GM18858 (cell line): ENCODE measurements at regions not wholly inside any gene's neighbourhood (a gene's known extent, or its start where the extent isn't known, plus 50 kb on each side); places are given as distances from the start of the nearest gene placed in this dataset.
"Not testable (repeated sequence)": the region's sequence is repeated elsewhere in the genome, so short reads cannot be mapped to it uniquely, and the experiment has no call there.

ENCODE experiments used
- ATAC-seq: cut with Tn5 transposase; IDR thresholded peaks from one replicate; pipeline ENCODE4 v1.9.1; 2021; ENCODE audit not compliant: unreplicated experiment

GRCh38 chr6:92329208-92329847, 1090.0 kb downstream of the EPHA7 start:
- ATAC-seq: no peak

- ATAC-seq: no peak
Measured at GRCh38 chr6:92315312-92315711, 1104.0 kb downstream of the EPHA7 start.

GRCh38 chr6:92297101-92297500, 1122.3 kb downstream of the EPHA7 start:
- no peak for ATAC-seq

- no peak for ATAC-seq
Measured at GRCh38 chr6:92292067-92292466, 1127.3 kb downstream of the EPHA7 start.

GRCh38 chr6:92289831-92290230, 1129.5 kb downstream of the EPHA7 start:
- no peak for ATAC-seq

- no peak for ATAC-seq
Measured at GRCh38 chr6:92281571-92282076, 1137.7 kb downstream of the EPHA7 start.

GRCh38 chr6:92275150-92275549, 1144.2 kb downstream of the EPHA7 start:
- no peak for ATAC-seq

GRCh38 chr6:92274588-92274987, 1144.8 kb downstream of the EPHA7 start:
- no peak for ATAC-seq

GRCh38 chr6:92273694-92274093, 1145.7 kb downstream of the EPHA7 start:
- ATAC-seq: no peak

GRCh38 chr6:92271091-92271490, 1148.3 kb downstream of the EPHA7 start:
- ATAC-seq: no peak

GRCh38 chr6:92270365-92270764, 1149.0 kb downstream of the EPHA7 start:
- no peak for ATAC-seq

- ATAC-seq: no peak
Measured at GRCh38 chr6:92267335-92267734, 1152.0 kb downstream of the EPHA7 start.

- no peak for ATAC-seq
Measured at GRCh38 chr6:92263864-92264263, 1155.5 kb downstream of the EPHA7 start.

- ATAC-seq: no peak
Measured at GRCh38 chr6:92259171-92259570, 1160.2 kb downstream of the EPHA7 start.

- no peak for ATAC-seq
Measured at GRCh38 chr6:92243315-92243714, 1176.0 kb downstream of the EPHA7 start.

GRCh38 chr6:92231171-92231701, 1188.1 kb downstream of the EPHA7 start:
- ATAC-seq: no peak

- ATAC-seq: not testable (repeated sequence)
Measured at GRCh38 chr6:92219987-92220386, 1199.4 kb downstream of the EPHA7 start.

- ATAC-seq: no peak
Measured at GRCh38 chr6:92216717-92217116, 1202.6 kb downstream of the EPHA7 start.

GRCh38 chr6:92201618-92202017, 1217.7 kb downstream of the EPHA7 start:
- ATAC-seq: no peak

GRCh38 chr6:92196325-92196724, 1223.0 kb downstream of the EPHA7 start:
- ATAC-seq: no peak

- no peak for ATAC-seq
Measured at GRCh38 chr6:92195796-92196195, 1223.6 kb downstream of the EPHA7 start.

GRCh38 chr6:92188016-92188415, 1231.3 kb downstream of the EPHA7 start:
- no peak for ATAC-seq

GRCh38 chr6:92184933-92185332, 1234.4 kb downstream of the EPHA7 start:
- no peak for ATAC-seq
